ENCODE measurements at regions not wholly inside any gene's neighbourhood (a gene's known extent, or its start where the extent isn't known, plus 50 kb on each side); places are given as distances from the start of the nearest gene placed in this dataset.

DNA sequence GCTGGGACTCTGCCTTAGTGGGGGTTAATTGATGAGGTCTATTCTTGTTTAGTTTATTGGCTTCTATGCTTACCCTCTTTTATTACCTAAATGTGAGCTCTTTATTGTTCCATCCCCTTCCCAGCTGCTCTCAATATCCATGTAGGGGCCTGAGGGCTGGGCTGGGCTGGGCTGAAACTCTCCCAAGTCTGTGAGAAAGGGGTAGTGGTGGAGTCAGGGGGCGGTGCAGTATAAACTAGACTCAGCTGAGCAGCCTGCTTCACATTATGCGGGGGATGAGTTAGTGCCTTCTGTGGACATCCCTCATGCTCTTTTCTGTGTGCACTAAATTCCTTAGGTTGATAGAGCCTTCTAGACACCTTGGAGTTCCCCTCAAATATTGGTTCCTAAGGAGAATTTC, 451.8 kb upstream of the PTGER4 start:
- TF ChIP-seq CTCF (IDR thresholded peaks at IDR 0.05) = no peak
- no peak for TF ChIP-seq POLR2A (IDR thresholded peaks at IDR 0.05)

All from testis (tissue), 2 donors.